ENCODE measurements at regions not wholly inside any gene's neighbourhood (a gene's known extent, or its start where the extent isn't known, plus 50 kb on each side); places are given as distances from the start of the nearest gene placed in this dataset.

DNA sequence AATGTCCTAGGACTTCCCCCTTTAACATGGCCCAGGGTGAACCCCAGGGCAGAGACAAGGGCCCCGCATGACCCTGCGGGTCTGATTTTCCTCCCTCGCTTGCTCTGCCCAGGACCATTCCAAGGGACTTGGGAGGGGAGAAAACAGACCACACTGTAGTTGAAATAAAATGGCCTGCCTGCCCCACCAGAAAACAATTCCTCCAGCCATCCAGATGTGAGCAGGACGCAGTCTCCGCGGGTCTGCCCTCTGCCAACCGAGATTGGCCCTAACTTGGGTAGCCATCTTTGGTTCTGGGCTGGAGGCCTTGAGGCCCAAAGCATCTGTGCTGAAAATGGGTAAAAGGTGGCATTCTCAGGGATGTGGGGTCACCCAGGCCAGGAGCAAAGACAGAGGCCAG lies 75.5 kb downstream of the RFLNA start:
- no peak overlapping the region for H2AFZ ChIP-seq (ENCODE audit: low read length)
- H3K27ac ChIP-seq (ENCODE audit: insufficient read depth, low read length), result peak overlapping the region; percentile 78
- peak overlapping the region; percentile 65 for H3K9ac ChIP-seq (ENCODE audit: insufficient read depth, low read length)
- TF ChIP-seq EZH2 (IDR thresholded peaks at IDR 0.05; ENCODE audit: low read length, missing control alignments), result no peak
- TF ChIP-seq, protein P1, sequence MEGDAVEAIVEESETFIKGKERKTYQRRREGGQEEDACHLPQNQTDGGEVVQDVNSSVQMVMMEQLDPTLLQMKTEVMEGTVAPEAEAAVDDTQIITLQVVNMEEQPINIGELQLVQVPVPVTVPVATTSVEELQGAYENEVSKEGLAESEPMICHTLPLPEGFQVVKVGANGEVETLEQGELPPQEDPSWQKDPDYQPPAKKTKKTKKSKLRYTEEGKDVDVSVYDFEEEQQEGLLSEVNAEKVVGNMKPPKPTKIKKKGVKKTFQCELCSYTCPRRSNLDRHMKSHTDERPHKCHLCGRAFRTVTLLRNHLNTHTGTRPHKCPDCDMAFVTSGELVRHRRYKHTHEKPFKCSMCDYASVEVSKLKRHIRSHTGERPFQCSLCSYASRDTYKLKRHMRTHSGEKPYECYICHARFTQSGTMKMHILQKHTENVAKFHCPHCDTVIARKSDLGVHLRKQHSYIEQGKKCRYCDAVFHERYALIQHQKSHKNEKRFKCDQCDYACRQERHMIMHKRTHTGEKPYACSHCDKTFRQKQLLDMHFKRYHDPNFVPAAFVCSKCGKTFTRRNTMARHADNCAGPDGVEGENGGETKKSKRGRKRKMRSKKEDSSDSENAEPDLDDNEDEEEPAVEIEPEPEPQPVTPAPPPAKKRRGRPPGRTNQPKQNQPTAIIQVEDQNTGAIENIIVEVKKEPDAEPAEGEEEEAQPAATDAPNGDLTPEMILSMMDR (conservative IDR thresholded peaks at IDR 0.05 in 1 of 2, IDR thresholded peaks at IDR 0.05 in 1 of 2; ENCODE audit: low read depth in 1 of 2, low read length in 2 of 2), result no peak
- H3K4me1 ChIP-seq (ENCODE audit: control insufficient read depth, extremely low read depth, insufficient read depth, low read length), result peaks cover 19% of the 10 kb centered on the region
- no peaks in the 10 kb centered on the region for H3K9me3 ChIP-seq (ENCODE audit: control insufficient read depth, insufficient read depth, low read depth, low read length)
- DNase-seq (ENCODE audit: low read depth in 2 of 2), result no peak
- no peak overlapping the region for H3K4me2 ChIP-seq (ENCODE audit: extremely low read depth, insufficient read depth, low read length)
- H4K20me1 ChIP-seq (ENCODE audit: control insufficient read depth, extremely low read depth, insufficient read depth, low read length), result no peaks in the 10 kb centered on the region
- no peaks in the 10 kb centered on the region for H3K27me3 ChIP-seq (ENCODE audit: control insufficient read depth, insufficient read depth, low read length)
- H3K79me2 ChIP-seq (ENCODE audit: control insufficient read depth, insufficient read depth, low read length), result peaks cover 30% of the 10 kb centered on the region
- H3K4me3 ChIP-seq (replicated peaks in 1 of 4; ENCODE audit: control extremely low read depth in 1 of 4, insufficient read depth in 1 of 4, low read depth in 3 of 4, low read length in 4 of 4), result no peak overlapping the region
- H3K36me3 ChIP-seq (ENCODE audit: control insufficient read depth, insufficient read depth, low read length), result peaks cover 32% of the 10 kb centered on the region

DNA sequence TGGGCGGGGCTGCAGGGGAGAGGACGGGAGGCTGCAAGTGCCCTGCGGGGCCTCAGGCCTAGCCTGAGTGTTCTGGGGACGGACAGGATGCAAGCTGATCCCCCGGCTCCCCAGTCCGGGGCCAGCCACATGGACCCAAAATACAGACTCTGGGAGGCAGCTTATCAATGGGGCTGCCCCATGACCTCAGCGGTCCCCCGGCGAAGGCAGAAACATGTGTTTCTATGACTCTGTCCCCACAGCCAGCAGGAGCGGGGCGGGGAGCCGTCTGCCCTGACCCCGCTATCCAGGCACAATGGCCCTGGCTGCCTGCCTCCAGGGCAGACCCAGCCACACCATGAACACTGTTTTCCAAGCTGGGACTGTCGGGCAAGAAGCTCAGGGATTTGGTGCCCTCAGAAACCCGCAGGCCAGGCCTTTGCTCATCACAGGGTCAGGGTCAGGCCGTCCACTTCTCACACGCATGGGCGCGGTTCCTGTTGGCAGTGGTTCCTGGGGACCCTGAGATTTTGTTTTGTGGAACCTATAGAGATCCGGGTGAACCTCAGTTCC lies 75.0 kb downstream of the RFLNA start:
- H3K36me3 ChIP-seq (ENCODE audit: control insufficient read depth, insufficient read depth, low read length), result peaks cover 30% of the 10 kb centered on the region
- H4K20me1 ChIP-seq (ENCODE audit: control insufficient read depth, extremely low read depth, insufficient read depth, low read length), result no peaks in the 10 kb centered on the region
- H2AFZ ChIP-seq (ENCODE audit: low read length), result no peak overlapping the region
- H3K9me3 ChIP-seq (ENCODE audit: control insufficient read depth, insufficient read depth, low read depth, low read length), result no peaks in the 10 kb centered on the region
- peaks cover 34% of the 10 kb centered on the region for H3K79me2 ChIP-seq (ENCODE audit: control insufficient read depth, insufficient read depth, low read length)
- H3K27me3 ChIP-seq (ENCODE audit: control insufficient read depth, insufficient read depth, low read length), result no peaks in the 10 kb centered on the region
- peak overlapping the region; percentile 65 for H3K9ac ChIP-seq (ENCODE audit: insufficient read depth, low read length)
- H3K27ac ChIP-seq (ENCODE audit: insufficient read depth, low read length), result peak overlapping the region; percentile 78
- no peak overlapping the region for H3K4me3 ChIP-seq (replicated peaks in 1 of 4; ENCODE audit: control extremely low read depth in 1 of 4, insufficient read depth in 1 of 4, low read depth in 3 of 4, low read length in 4 of 4)
- no peak for DNase-seq (ENCODE audit: low read depth in 2 of 2)
- TF ChIP-seq, protein P1 (conservative IDR thresholded peaks at IDR 0.05 in 1 of 2, IDR thresholded peaks at IDR 0.05 in 1 of 2; ENCODE audit: low read depth in 1 of 2, low read length in 2 of 2), result no peak
- TF ChIP-seq EZH2 (IDR thresholded peaks at IDR 0.05; ENCODE audit: low read length, missing control alignments), result no peak
- peaks cover 19% of the 10 kb centered on the region for H3K4me1 ChIP-seq (ENCODE audit: control insufficient read depth, extremely low read depth, insufficient read depth, low read length)
- peak overlapping the region; percentile 68 for H3K4me2 ChIP-seq (ENCODE audit: extremely low read depth, insufficient read depth, low read length)

DNA sequence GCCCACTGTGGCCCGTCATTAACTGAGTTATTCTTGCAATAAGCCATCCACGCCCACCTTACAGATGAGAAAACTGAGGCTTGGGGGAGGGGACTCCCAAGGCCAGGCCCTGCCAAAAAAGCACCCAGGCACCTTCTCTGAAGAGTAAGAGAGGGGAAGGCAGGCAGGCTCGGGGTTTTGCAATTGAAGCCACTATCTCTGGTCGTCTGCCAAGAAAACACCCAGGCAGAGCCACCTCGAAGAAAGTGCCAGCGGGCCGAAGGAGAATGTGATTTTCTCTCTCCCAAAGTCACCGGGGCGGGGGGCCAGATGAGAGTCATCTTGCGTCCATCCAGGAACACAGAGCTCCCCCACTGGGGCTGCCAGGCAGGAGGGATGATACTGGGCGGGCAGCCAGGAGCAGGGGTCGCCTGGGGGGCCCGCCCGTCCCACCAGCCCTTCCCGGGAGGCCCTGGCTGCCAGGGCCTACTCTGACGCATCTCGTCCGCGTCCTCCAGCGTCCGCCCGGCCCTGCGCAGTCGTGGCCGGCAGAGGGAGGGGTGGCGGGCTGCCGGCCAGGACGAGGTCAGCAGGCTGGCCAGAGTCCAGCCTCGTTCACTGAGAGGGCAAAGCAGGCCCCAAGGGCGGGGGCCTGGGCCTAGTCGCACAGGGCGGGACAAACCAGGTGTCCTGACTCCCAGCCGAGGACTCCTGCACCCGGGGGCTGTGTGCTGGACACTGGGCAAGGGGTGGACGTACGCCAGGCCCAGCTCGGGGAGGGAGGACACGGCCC lies 74.3 kb downstream of the RFLNA start:
- Histone ChIP-seq H3K4me1 (ENCODE audit: control insufficient read depth, extremely low read depth, insufficient read depth, low read length) (peaks cover 19% of the 10 kb centered on the region), H3K9ac (ENCODE audit: insufficient read depth, low read length) (peak overlapping the region; percentile 65), H4K20me1 (ENCODE audit: control insufficient read depth, extremely low read depth, insufficient read depth, low read length) (no peaks in the 10 kb centered on the region), H2AFZ (ENCODE audit: low read length) (no peak overlapping the region), H3K4me3 (replicated peaks in 1 of 4; ENCODE audit: control extremely low read depth in 1 of 4, insufficient read depth in 1 of 4, low read depth in 3 of 4, low read length in 4 of 4) (no peak overlapping the region), H3K27ac (ENCODE audit: insufficient read depth, low read length) (peak overlapping the region; percentile 78), H3K27me3 (ENCODE audit: control insufficient read depth, insufficient read depth, low read length) (no peaks in the 10 kb centered on the region), H3K4me2 (ENCODE audit: extremely low read depth, insufficient read depth, low read length) (peak overlapping the region; percentile 68), H3K36me3 (ENCODE audit: control insufficient read depth, insufficient read depth, low read length) (peaks cover 25% of the 10 kb centered on the region), H3K79me2 (ENCODE audit: control insufficient read depth, insufficient read depth, low read length) (peaks cover 38% of the 10 kb centered on the region), H3K9me3 (ENCODE audit: control insufficient read depth, insufficient read depth, low read depth, low read length) (no peaks in the 10 kb centered on the region)
- DNase-seq (ENCODE audit: low read depth in 2 of 2), result peak; percentile 94 to 97
- TF ChIP-seq, protein P1 (conservative IDR thresholded peaks at IDR 0.05 in 1 of 2, IDR thresholded peaks at IDR 0.05 in 1 of 2; ENCODE audit: low read depth in 1 of 2, low read length in 2 of 2), result peak; percentile 40 to 56
- no peak for TF ChIP-seq EZH2 (IDR thresholded peaks at IDR 0.05; ENCODE audit: low read length, missing control alignments)

Data from fibroblast of lung (primary cell).